ENCODE measurements at regions not wholly inside any gene's neighbourhood (a gene's known extent, or its start where the extent isn't known, plus 50 kb on each side); places are given as distances from the start of the nearest gene placed in this dataset.

- TF ChIP-seq EP300 (IDR thresholded peaks at IDR 0.05) (no peak), CTCF (IDR thresholded peaks at IDR 0.05) (no peak), POLR2A (IDR thresholded peaks at IDR 0.05) (no peak), POLR2AphosphoS5 (IDR thresholded peaks at IDR 0.05) (no peak)
- no peaks in the 10 kb centered on the region for H3K4me1 ChIP-seq
- H3K36me3 ChIP-seq: no peaks in the 10 kb centered on the region
- no peak for ATAC-seq
- H3K4me3 ChIP-seq: no peak overlapping the region
- 60 to 100% methylated on average over 1 of the region's 1 CpG for WGBS, 2 donors (ENCODE audit: low coverage in 1 of 2)
- H3K27me3 ChIP-seq: no peaks in the 10 kb centered on the region
- H3K9me3 ChIP-seq: no peaks in the 10 kb centered on the region
- H3K27ac ChIP-seq: no peak overlapping the region
Measured at GRCh38 chr4:153067376-153067775, 131.3 kb downstream of the FHDC1 start.

DNA sequence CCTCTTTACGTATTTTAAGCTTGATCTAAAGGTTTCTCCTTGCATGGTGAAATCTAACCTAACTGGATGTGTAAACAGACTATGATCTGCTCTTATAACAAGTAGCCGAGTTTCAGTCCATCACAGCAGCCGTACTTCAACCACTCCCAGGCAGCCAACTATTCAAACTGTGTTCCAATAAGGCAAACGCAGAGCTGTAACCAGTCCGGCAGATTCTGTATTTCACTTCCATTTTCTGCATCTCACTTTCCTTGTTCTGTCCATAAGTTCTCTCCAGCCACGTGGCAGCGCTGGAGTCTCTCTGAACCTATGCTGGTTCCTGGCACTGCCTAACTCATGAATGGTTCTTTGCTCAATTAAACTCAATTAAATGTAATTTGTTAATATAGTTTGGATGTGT, 132.6 kb downstream of the FHDC1 start:
- WGBS, 2 donors (ENCODE audit: low coverage in 1 of 2): 87 to 91% methylated on average over 7 of the region's 7 CpGs
- Histone ChIP-seq H3K27me3 (no peaks in the 10 kb centered on the region), H3K36me3 (no peaks in the 10 kb centered on the region), H3K9me3 (no peaks in the 10 kb centered on the region), H3K27ac (no peak overlapping the region), H3K4me3 (no peak overlapping the region), H3K4me1 (no peaks in the 10 kb centered on the region)
- TF ChIP-seq POLR2AphosphoS5 (IDR thresholded peaks at IDR 0.05) (no peak), CTCF (IDR thresholded peaks at IDR 0.05) (no peak), EP300 (IDR thresholded peaks at IDR 0.05) (no peak), POLR2A (IDR thresholded peaks at IDR 0.05) (no peak)
- ATAC-seq: no peak

DNA sequence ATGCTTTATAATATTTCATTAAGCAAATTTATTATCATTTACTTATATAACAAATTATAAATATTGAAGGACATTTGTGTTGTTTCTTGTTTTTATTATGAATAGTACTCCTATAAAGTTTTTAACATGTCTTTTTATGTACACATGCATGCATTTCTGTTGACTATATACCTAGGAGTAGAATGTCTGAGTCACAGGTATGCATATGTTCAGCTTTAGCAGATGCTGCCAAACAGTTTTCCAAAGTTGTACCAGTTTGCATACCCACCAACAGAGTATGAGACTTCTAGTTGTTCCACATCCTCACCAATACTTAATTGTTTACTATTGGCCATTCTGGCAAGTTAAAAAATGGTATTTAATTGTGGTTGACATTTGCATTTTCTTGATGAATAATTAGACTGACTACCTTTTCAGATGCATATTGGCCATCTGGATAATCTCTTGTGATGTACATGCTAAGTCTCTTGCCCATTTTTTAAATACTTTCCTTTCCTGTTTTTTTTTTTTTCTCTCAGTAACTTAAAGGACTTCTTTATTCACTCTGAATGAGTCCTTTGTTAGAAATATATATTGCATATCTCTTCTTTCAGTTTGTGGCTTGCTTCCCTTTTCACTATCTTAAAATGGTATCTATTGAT, 132.2 kb upstream of the TRIM2 start:
- no peaks in the 10 kb centered on the region for H3K36me3 ChIP-seq
- H3K27ac ChIP-seq: no peak overlapping the region
- TF ChIP-seq EP300 (IDR thresholded peaks at IDR 0.05): no peak
- H3K4me1 ChIP-seq: no peaks in the 10 kb centered on the region
- no peak overlapping the region for H3K4me3 ChIP-seq
- H3K27me3 ChIP-seq: no peaks in the 10 kb centered on the region
- no peaks in the 10 kb centered on the region for H3K9me3 ChIP-seq
- no peak for ATAC-seq

DNA sequence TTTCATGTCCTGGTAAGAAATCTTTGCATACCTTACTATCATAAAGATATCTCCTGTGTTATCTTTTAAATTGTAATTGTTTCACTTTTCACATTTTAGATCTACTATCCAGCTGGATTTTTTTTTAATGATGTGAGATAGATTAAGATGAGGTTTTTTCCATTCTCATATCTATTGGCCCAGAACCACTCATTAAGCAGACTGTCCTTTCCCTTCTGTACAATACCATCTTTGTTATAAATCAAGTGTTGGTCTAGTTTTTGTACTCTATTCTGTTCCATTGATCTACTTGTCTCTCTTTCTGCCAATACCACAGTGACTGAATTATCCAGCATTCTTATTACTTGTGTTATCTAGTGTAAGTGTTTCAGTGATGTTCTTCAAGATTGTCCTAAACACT, 131.6 kb upstream of the TRIM2 start:
- Histone ChIP-seq H3K36me3 (no peaks in the 10 kb centered on the region), H3K4me3 (no peak overlapping the region), H3K4me1 (no peaks in the 10 kb centered on the region), H3K9me3 (no peaks in the 10 kb centered on the region), H3K27ac (no peak overlapping the region), H3K27me3 (no peaks in the 10 kb centered on the region)
- ATAC-seq: no peak
- TF ChIP-seq POLR2AphosphoS5 (IDR thresholded peaks at IDR 0.05) (no peak), POLR2A (IDR thresholded peaks at IDR 0.05) (no peak), CTCF (IDR thresholded peaks at IDR 0.05) (no peak), EP300 (IDR thresholded peaks at IDR 0.05) (no peak)

GRCh38 chr4:153074486-153074885, 129.8 kb upstream of the TRIM2 start:
- TF ChIP-seq CTCF (IDR thresholded peaks at IDR 0.05): no peak
- Histone ChIP-seq H3K27ac (no peak overlapping the region), H3K36me3 (no peaks in the 10 kb centered on the region), H3K9me3 (peaks cover 0 to 5% (median 0%) of the 10 kb centered on the region in 3 donors), H3K4me1 (no peaks in the 10 kb centered on the region), H3K4me3 (no peak overlapping the region), H3K27me3 (no peaks in the 10 kb centered on the region)
- no peak for ATAC-seq
- WGBS, 2 donors (ENCODE audit: low coverage in 1 of 2): 71 to 77% methylated on average over 1 of the region's 1 CpG
